ENCODE measurements at regions not wholly inside any gene's neighbourhood (a gene's known extent, or its start where the extent isn't known, plus 50 kb on each side); places are given as distances from the start of the nearest gene placed in this dataset.

DNA sequence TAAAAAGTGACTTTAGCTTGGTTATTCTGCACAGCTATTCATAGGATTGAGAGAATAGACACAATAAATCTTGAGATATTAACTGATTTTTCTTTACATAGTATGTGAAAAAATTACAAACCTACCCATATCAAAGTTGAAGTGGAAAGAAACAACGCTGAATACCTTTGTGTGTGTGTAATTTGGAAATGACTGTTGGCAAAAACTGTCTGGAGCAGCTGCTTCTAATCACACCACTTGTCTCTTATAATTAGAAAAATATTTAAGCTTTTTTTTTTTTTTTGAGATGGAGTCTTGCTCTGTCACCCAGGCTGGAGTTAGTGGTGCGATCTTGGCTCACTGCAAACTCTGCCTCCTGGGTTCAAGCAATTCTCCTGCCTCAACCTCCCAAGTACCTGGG lies 110.8 kb upstream of the POC5 start:
- no peak for TF ChIP-seq TAF1 (IDR thresholded peaks at IDR 0.05; ENCODE audit: low read depth, low read length)
- no peak for TF ChIP-seq POLR2A (IDR thresholded peaks at IDR 0.05; ENCODE audit: low read depth, low read length)
- TF ChIP-seq POLR2AphosphoS5 (IDR thresholded peaks at IDR 0.05; ENCODE audit: low read depth, low read length), result no peak

Data from GM12891 (cell line).